ENCODE measurements at regions not wholly inside any gene's neighbourhood (a gene's known extent, or its start where the extent isn't known, plus 50 kb on each side); places are given as distances from the start of the nearest gene placed in this dataset.

DNA sequence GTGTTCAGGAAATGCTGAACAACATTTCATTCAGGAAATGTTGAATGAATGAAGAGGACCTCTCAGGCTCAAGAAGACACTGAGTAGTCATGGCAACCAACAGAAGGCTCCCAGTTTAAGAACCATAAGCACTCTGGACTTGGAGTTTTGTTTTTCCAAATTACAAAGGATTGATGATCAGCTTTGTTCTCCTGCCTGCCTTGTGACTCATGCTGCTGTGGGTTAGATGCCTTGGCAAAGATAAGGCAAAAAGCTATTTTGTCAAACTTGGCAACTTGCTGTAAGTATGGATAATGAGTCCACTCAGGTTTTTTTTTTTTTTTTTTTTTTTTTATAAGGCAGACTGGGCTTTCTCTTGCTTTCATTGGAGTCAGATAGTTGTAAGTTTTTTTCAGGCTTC is 365.0 kb downstream of the TMEM232 start:
- DNase-seq (ENCODE audit: low spot score, unreplicated experiment) = no peak
- Mint-ChIP-seq H3K4me3 (ENCODE audit: low read depth) (no peak overlapping the region), H3K27me3 (no peaks in the 10 kb centered on the region), H3K9me3 (ENCODE audit: low read depth) (no peaks in the 10 kb centered on the region), H3K36me3 (ENCODE audit: insufficient read depth) (no peaks in the 10 kb centered on the region), H3K27ac (no peak overlapping the region), H3K4me1 (ENCODE audit: low read depth) (no peaks in the 10 kb centered on the region)
- TF ChIP-seq, protein P1, sequence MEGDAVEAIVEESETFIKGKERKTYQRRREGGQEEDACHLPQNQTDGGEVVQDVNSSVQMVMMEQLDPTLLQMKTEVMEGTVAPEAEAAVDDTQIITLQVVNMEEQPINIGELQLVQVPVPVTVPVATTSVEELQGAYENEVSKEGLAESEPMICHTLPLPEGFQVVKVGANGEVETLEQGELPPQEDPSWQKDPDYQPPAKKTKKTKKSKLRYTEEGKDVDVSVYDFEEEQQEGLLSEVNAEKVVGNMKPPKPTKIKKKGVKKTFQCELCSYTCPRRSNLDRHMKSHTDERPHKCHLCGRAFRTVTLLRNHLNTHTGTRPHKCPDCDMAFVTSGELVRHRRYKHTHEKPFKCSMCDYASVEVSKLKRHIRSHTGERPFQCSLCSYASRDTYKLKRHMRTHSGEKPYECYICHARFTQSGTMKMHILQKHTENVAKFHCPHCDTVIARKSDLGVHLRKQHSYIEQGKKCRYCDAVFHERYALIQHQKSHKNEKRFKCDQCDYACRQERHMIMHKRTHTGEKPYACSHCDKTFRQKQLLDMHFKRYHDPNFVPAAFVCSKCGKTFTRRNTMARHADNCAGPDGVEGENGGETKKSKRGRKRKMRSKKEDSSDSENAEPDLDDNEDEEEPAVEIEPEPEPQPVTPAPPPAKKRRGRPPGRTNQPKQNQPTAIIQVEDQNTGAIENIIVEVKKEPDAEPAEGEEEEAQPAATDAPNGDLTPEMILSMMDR (IDR thresholded peaks at IDR 0.05; ENCODE audit: unreplicated experiment) = no peak

DNA sequence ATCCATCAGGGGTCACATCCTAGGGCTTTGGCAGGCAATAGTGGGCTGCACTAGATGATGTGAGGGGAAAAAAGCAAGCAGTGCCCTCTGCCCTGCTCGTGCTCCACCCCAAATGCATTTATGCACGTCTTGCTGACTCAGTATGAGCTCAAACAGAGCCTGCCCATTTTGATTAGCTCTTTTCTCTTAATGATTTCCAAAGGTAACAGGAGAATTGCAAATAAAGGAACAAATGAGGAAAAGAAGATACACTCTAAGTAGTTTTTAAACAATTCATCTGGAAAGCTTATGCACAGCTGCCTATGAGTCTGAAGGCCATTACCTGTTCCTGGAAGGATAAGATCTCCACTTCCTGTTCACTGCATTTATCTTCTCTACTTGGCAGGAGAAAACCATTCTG is 364.2 kb downstream of the TMEM232 start:
- no peak for DNase-seq (ENCODE audit: low spot score, unreplicated experiment)
- H3K27me3 Mint-ChIP-seq = no peaks in the 10 kb centered on the region
- no peaks in the 10 kb centered on the region for H3K9me3 Mint-ChIP-seq (ENCODE audit: low read depth)
- TF ChIP-seq, protein P1 (IDR thresholded peaks at IDR 0.05; ENCODE audit: unreplicated experiment) = no peak
- H3K27ac Mint-ChIP-seq = no peak overlapping the region
- H3K36me3 Mint-ChIP-seq (ENCODE audit: insufficient read depth) = no peaks in the 10 kb centered on the region
- H3K4me1 Mint-ChIP-seq (ENCODE audit: low read depth) = no peaks in the 10 kb centered on the region
- no peak overlapping the region for H3K4me3 Mint-ChIP-seq (ENCODE audit: low read depth)

DNA sequence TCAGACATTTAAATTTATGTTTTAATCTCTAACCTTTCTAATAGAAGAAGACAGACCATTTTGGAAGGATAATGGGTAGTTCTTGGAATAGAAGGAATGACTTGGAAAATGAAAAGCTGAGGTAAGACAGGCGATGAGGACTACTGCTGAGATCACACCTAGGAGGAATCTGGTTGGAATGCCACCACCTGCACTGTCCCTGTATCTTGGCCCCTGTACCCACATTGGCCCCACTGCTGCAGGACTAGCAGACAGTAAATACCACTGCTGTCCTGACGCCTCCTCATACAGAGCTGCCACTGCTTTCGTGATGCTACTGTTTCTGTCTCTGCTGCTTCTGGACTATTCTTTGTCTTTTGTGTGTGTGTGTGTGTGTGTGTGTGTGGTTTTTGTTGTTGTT is 359.8 kb downstream of the TMEM232 start:
- DNase-seq (ENCODE audit: low spot score, unreplicated experiment) = no peak
- Mint-ChIP-seq H3K27me3 (no peaks in the 10 kb centered on the region), H3K27ac (no peak overlapping the region), H3K9me3 (ENCODE audit: low read depth) (no peaks in the 10 kb centered on the region), H3K4me3 (ENCODE audit: low read depth) (no peak overlapping the region), H3K36me3 (ENCODE audit: insufficient read depth) (no peaks in the 10 kb centered on the region), H3K4me1 (ENCODE audit: low read depth) (no peaks in the 10 kb centered on the region)
- TF ChIP-seq, protein P1 (IDR thresholded peaks at IDR 0.05; ENCODE audit: unreplicated experiment) = no peak
